C4-2B (cell line): ENCODE measurements at regions not wholly inside any gene's neighbourhood (a gene's known extent, or its start where the extent isn't known, plus 50 kb on each side); places are given as distances from the start of the nearest gene placed in this dataset.

Source experiments
- H3K27ac ChIP-seq: fragments of 450-650 bp; 2 replicates; pipeline ENCODE4 v1.5.1; 2017
- CTCF ChIP-seq: fragments of 450-650 bp; conservative IDR thresholded peaks from 2 replicates; pipeline ENCODE4 v1.5.1; 2017; ENCODE audit warnings: mild to moderate bottlenecking
- ZFX ChIP-seq: fragments of 450-650 bp; IDR thresholded peaks from 2 replicates; pipeline ENCODE4 v1.6.1; 2017

- H3K27ac ChIP-seq = no peak overlapping the region
- TF ChIP-seq ZFX (no peak), CTCF (no peak)
Observed at GRCh38 chr4:132934911-132935310, 214.2 kb upstream of the PCDH10 start.

GRCh38 chr4:132955146-132955545 is 193.9 kb upstream of the PCDH10 start:
- TF ChIP-seq ZFX (no peak), CTCF (no peak)

GRCh38 chr4:132956962-132957361 is 192.1 kb upstream of the PCDH10 start:
- TF ChIP-seq ZFX (no peak), CTCF (no peak)
- no peak overlapping the region for H3K27ac ChIP-seq

More at GRCh38 chr4:132955146-132955545, 193.9 kb upstream of the PCDH10 start:
- H3K27ac ChIP-seq = no peak overlapping the region

- TF ChIP-seq CTCF (no peak), ZFX (no peak)
- no peak overlapping the region for H3K27ac ChIP-seq
Observed at GRCh38 chr4:132958457-132959263, 190.4 kb upstream of the PCDH10 start.

- TF ChIP-seq CTCF (no peak), ZFX (no peak)
- H3K27ac ChIP-seq = no peak overlapping the region
Observed at GRCh38 chr4:132981611-132982010, 167.5 kb upstream of the PCDH10 start.

- H3K27ac ChIP-seq = no peak overlapping the region
- TF ChIP-seq CTCF = no peak
- no peak for TF ChIP-seq ZFX
Observed at GRCh38 chr4:132982151-132982550, 166.9 kb upstream of the PCDH10 start.

GRCh38 chr4:132991111-132991510 is 158.0 kb upstream of the PCDH10 start:
- TF ChIP-seq CTCF (no peak), ZFX (no peak)
- H3K27ac ChIP-seq = no peak overlapping the region
